WTC11 (cell line): ENCODE measurements at regions not wholly inside any gene's neighbourhood (a gene's known extent, or its start where the extent isn't known, plus 50 kb on each side); places are given as distances from the start of the nearest gene placed in this dataset.

Experiments used
- ATAC-seq: fragments of 200-7000 bp; cut with Tn5 transposase; 2 replicates; pipeline ENCODE4 v1.10.0; 2021; ENCODE audit warnings: mild to moderate bottlenecking, moderate library complexity
- CTCF ChIA-PET: fragments of 300-600 bp; sonication (Branson Sonifier 250); formaldehyde crosslinking; loops from one replicate; lab custom pipeline; 2021; ENCODE audit warnings: antibody characterized with exemption; lab: Charles Lee
- POLR2A ChIA-PET: fragments of 350-600 bp; sonication (Branson Sonifier 250); formaldehyde crosslinking; loops from one replicate; lab custom pipeline; 2021; ENCODE audit warnings: antibody characterized with exemption; lab: Charles Lee
- DNase-seq: peaks from one replicate; pipeline ENCODE4 v3.0.0; 2021; ENCODE audit warnings: low spot score
- H3K27ac Mint-ChIP-seq: 2 replicates; pipeline ENCODE4 v1.8.0; 2021; ENCODE audit warnings: mixed read lengths
- H3K27me3 Mint-ChIP-seq: 2 replicates; pipeline ENCODE4 v1.8.0; 2021; ENCODE audit warnings: low read depth, mild to moderate bottlenecking, moderate library complexity, mixed read lengths
- H3K36me3 Mint-ChIP-seq: 2 replicates; pipeline ENCODE4 v1.8.0; 2021; ENCODE audit warnings: mixed read lengths
- H3K4me1 Mint-ChIP-seq: 2 replicates; pipeline ENCODE4 v1.8.0; 2022; ENCODE audit warnings: mixed read lengths
- H3K4me3 Mint-ChIP-seq: 2 replicates; pipeline ENCODE4 v1.8.0; 2021; ENCODE audit warnings: mild to moderate bottlenecking, moderate library complexity, mixed read lengths
- H3K9me3 Mint-ChIP-seq: 2 replicates; pipeline ENCODE4 v1.8.0; 2021; ENCODE audit warnings: mixed read lengths
- ATF6 ChIP-seq: sonication (generic); formaldehyde crosslinking; IDR thresholded peaks from 2 replicates; pipeline ENCODE4 v1.8.1; 2023; ENCODE audit warnings: mild to moderate bottlenecking, missing genetic modification reagents
- CREM ChIP-seq: sonication (generic); formaldehyde crosslinking; IDR thresholded peaks from 2 replicates; pipeline ENCODE4 v1.8.1; 2022; ENCODE audit warnings: mild to moderate bottlenecking, missing genetic modification reagents, moderate library complexity
- E2F1 ChIP-seq: sonication (generic); formaldehyde crosslinking; IDR thresholded peaks from 2 replicates; pipeline ENCODE4 v1.8.0; 2022; ENCODE audit warnings: mild to moderate bottlenecking, missing genetic modification reagents
- ERG ChIP-seq: fragments of 250-450 bp; sonication (Bioruptor Pico); IDR thresholded peaks from 2 replicates; pipeline ENCODE4 v1.8.0; 2021; ENCODE audit warnings: mild to moderate bottlenecking
- ETV6 ChIP-seq: sonication (generic); formaldehyde crosslinking; IDR thresholded peaks from 2 replicates; pipeline ENCODE4 v1.8.1; 2022; ENCODE audit warnings: mild to moderate bottlenecking, missing genetic modification reagents
- JAZF1 ChIP-seq: fragments of 250-450 bp; sonication (Bioruptor Pico); IDR thresholded peaks from 2 replicates; pipeline ENCODE4 v1.9.0; 2021; ENCODE audit warnings: moderate library complexity, mild to moderate bottlenecking, inconsistent platforms
- KAT7 ChIP-seq: sonication (generic); formaldehyde crosslinking; IDR thresholded peaks from 2 replicates; pipeline ENCODE4 v1.8.1; 2023; ENCODE audit warnings: missing genetic modification reagents, mild to moderate bottlenecking, borderline replicate concordance
- MXD4 ChIP-seq: fragments of 250-450 bp; sonication (Bioruptor Pico); IDR thresholded peaks from 2 replicates; pipeline ENCODE4 v1.8.0; 2021; ENCODE audit warnings: mild to moderate bottlenecking, moderate library complexity, borderline replicate concordance
- MYBL2 ChIP-seq: sonication (generic); formaldehyde crosslinking; IDR thresholded peaks from 2 replicates; pipeline ENCODE4 v1.8.1; 2023; ENCODE audit warnings: mild to moderate bottlenecking, moderate library complexity, missing genetic modification reagents
- NFATC4 ChIP-seq: fragments of 250-450 bp; sonication (Bioruptor Pico); IDR thresholded peaks from 2 replicates; pipeline ENCODE4 v1.9.0; 2021; ENCODE audit warnings: mild to moderate bottlenecking
- OVOL2 ChIP-seq: fragments of 250-450 bp; sonication (Bioruptor Pico); IDR thresholded peaks from 2 replicates; pipeline ENCODE4 v1.9.0; 2021; ENCODE audit warnings: mild to moderate bottlenecking, borderline replicate concordance
- PRDM15 ChIP-seq: sonication (generic); formaldehyde crosslinking; IDR thresholded peaks from 2 replicates; pipeline ENCODE4 v1.8.0; 2022; ENCODE audit warnings: missing genetic modification reagents
- PREB ChIP-seq: sonication (generic); formaldehyde crosslinking; IDR thresholded peaks from 2 replicates; pipeline ENCODE4 v1.8.1; 2022; ENCODE audit warnings: mild to moderate bottlenecking, missing genetic modification reagents, moderate library complexity, borderline replicate concordance
- TEAD1 ChIP-seq: sonication (generic); formaldehyde crosslinking; IDR thresholded peaks from 2 replicates; pipeline ENCODE4 v1.8.0; 2022; ENCODE audit warnings: mild to moderate bottlenecking, missing genetic modification reagents
- TP53 ChIP-seq: sonication (generic); formaldehyde crosslinking; IDR thresholded peaks from 2 replicates; pipeline ENCODE4 v1.8.1; 2023; ENCODE audit warnings: mild to moderate bottlenecking, missing genetic modification reagents
- ZMAT4 ChIP-seq: fragments of 250-450 bp; sonication (Bioruptor Pico); IDR thresholded peaks from 2 replicates; pipeline ENCODE4 v1.9.0; 2021; ENCODE audit warnings: mild to moderate bottlenecking
- ZNF121 ChIP-seq: sonication (generic); formaldehyde crosslinking; IDR thresholded peaks from 2 replicates; pipeline ENCODE4 v1.8.0; 2023; ENCODE audit warnings: missing genetic modification reagents
- ZNF263 ChIP-seq: sonication (generic); formaldehyde crosslinking; IDR thresholded peaks from 2 replicates; pipeline ENCODE4 v1.8.1; 2022; ENCODE audit warnings: low read depth, mild to moderate bottlenecking, moderate library complexity, missing genetic modification reagents
- ZNF416 ChIP-seq: fragments of 250-450 bp; sonication (Bioruptor Pico); IDR thresholded peaks from 2 replicates; pipeline ENCODE4 v1.9.0; 2021; ENCODE audit warnings: mild to moderate bottlenecking, inconsistent platforms

- Mint-ChIP-seq H3K4me3 (no peak overlapping the region), H3K36me3 (no peaks in the 10 kb centered on the region), H3K27me3 (peaks cover 3% of the 10 kb centered on the region; the same call in 1 of the 2 replicates), H3K4me1 (peaks cover 3% of the 10 kb centered on the region; the same call in 1 of the 2 replicates), H3K27ac (no peak overlapping the region), H3K9me3 (no peaks in the 10 kb centered on the region)
- TF ChIP-seq NFATC4 (CRISPR knock-in tag) (no peak), TEAD1 (CRISPR knock-in tag) (no peak), ATF6 (CRISPR knock-in tag) (no peak), ZNF416 (CRISPR knock-in tag) (no peak), ZNF263 (CRISPR knock-in tag) (no peak), CREM (CRISPR knock-in tag) (no peak), JAZF1 (CRISPR knock-in tag) (no peak), ZMAT4 (no peak), MXD4 (CRISPR knock-in tag) (no peak), OVOL2 (CRISPR knock-in tag) (no peak), ETV6 (CRISPR knock-in tag) (no peak), E2F1 (CRISPR knock-in tag) (no peak), PRDM15 (CRISPR knock-in tag) (no peak)
- DNase-seq (no peak), ATAC-seq (no peak)
- ChIA-PET CTCF (interaction anchor here (0.7 to 1.6 kb wide), 2 partner anchors 43 to 178 kb away, joined by 3 read pairs; no protein-coding TSS in a partner anchor), POLR2A (no interaction called here)
These were observed 176.1 kb downstream of the GADD45G start for GRCh38 chr9:89780959-89781358.

- H3K27me3 Mint-ChIP-seq = peaks cover 3% of the 10 kb centered on the region; the same call in 1 of the 2 replicates
- H3K9me3 Mint-ChIP-seq = no peaks in the 10 kb centered on the region
- no peak overlapping the region for H3K27ac Mint-ChIP-seq
- DNase-seq (no peak), ATAC-seq (no peak)
- peaks cover 3% of the 10 kb centered on the region; the same call in 1 of the 2 replicates for H3K4me1 Mint-ChIP-seq
- H3K4me3 Mint-ChIP-seq = no peak overlapping the region
- no peaks in the 10 kb centered on the region for H3K36me3 Mint-ChIP-seq
- TF ChIP-seq ERG (CRISPR knock-in tag) (no peak), MYBL2 (no peak), ZNF121 (CRISPR knock-in tag) (no peak), PREB (CRISPR knock-in tag) (no peak), KAT7 (CRISPR knock-in tag) (no peak), CREM (CRISPR knock-in tag) (no peak), TP53 (CRISPR knock-in tag) (no peak)
- POLR2A ChIA-PET = no interaction called here
- CTCF ChIA-PET = interaction anchor here (0.7 to 1.8 kb wide), 4 partner anchors 44 to 188 kb away, joined by 3 to 5 read pairs (median 4); no protein-coding TSS in a partner anchor
These were observed 177.2 kb downstream of the GADD45G start for GRCh38 chr9:89781838-89782540.
